ENCODE measurements at regions not wholly inside any gene's neighbourhood (a gene's known extent, or its start where the extent isn't known, plus 50 kb on each side); places are given as distances from the start of the nearest gene placed in this dataset.

DNA sequence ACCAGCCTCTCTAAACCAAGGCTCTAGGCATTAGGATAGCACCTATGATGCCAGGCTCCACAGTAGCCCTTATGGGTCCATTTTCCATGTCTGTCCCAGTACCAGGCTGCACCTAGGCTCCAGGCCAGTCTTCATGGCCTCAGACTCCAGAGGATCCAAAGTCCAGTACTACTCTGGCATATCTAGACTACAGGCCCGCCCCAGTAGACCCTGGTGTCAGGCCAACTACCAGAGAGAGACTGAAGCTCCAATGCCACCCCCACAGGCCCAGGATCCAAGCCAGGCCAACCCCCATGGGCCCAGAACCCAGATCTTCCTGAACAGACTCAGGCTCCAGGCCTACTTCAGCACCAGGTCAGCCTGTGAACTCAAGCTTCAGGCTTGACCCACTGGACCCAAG, 287.0 kb downstream of the KCNC2 start:
- Mint-ChIP-seq H3K4me3 (no peak overlapping the region), H3K9me3 (peaks cover 13 to 16% of the 10 kb centered on the region in 2 donors), H3K4me1 (no peaks in the 10 kb centered on the region), H3K27ac (no peak overlapping the region), H3K36me3 (no peaks in the 10 kb centered on the region), H3K27me3 (no peaks in the 10 kb centered on the region)
- no peak for ATAC-seq (replicated peaks)
- DNase-seq, result no peak

DNA sequence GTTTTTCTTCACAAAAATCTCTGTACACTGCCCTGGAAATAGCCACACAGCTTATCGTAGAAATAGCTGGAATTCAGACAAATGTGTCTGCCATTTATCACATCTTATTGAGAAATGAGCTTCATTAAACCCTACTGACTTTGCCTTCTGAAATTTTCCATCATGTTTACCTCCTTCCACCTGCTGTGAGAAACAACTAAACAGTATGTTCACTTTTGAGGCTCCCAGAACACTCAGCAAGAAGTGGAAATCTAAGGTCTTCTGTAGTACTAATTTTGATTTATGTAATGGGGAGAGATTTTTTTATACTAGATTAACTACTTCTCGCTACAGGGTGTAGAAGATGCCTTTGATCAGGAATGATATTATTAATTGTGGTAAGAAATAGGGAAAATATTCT, 268.0 kb downstream of the KCNC2 start:
- no peak overlapping the region for H3K4me3 Mint-ChIP-seq
- no peaks in the 10 kb centered on the region for H3K27me3 Mint-ChIP-seq
- H3K4me1 Mint-ChIP-seq, result no peaks in the 10 kb centered on the region
- ATAC-seq (replicated peaks), result no peak
- no peaks in the 10 kb centered on the region for H3K36me3 Mint-ChIP-seq
- no peak overlapping the region for H3K27ac Mint-ChIP-seq
- no peaks in the 10 kb centered on the region for H3K9me3 Mint-ChIP-seq
- no peak for DNase-seq

DNA sequence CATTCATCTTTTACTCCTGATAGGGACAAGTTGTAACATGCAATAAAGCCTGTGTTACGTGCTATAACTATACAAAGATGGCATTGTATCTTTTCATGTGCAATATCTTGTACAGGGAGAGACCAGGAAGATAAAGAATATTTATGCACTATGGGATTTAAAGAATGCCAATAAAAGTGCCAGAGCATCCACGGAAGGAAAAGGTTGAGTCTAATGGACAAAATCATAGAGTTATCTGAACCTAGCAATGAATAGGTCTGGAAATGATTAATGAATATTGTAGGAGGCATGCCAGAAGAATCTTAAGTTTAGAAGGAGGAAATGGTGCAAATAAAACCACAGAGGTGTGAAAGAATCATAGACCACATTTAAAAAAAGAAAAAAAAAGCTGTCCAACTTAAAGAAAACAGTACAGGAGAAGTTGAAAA, 263.9 kb downstream of the KCNC2 start:
- H3K4me1 Mint-ChIP-seq, result no peaks in the 10 kb centered on the region
- no peaks in the 10 kb centered on the region for H3K9me3 Mint-ChIP-seq
- no peaks in the 10 kb centered on the region for H3K36me3 Mint-ChIP-seq

DNA sequence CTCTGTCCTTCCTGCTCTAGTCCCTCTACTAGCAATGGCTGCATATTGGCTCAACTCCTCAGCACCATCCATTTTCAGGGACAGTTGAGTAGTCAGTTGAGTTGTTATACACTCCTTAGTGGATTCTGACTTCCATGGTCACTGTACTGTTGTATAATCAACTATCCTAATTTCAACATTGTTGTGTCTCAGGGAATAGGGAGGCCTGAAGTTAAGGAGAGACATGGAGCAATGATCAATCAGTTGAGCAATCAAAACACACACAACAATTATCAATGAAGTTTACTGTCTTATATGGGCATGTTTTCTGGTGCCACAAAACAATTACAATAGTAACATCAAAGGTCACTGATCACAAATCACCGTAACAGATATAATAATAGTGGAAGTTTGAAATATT, 255.9 kb downstream of the KCNC2 start:
- no peaks in the 10 kb centered on the region for H3K36me3 Mint-ChIP-seq
- no peak for ATAC-seq (replicated peaks)
- H3K27me3 Mint-ChIP-seq, result no peaks in the 10 kb centered on the region
- H3K27ac Mint-ChIP-seq, result no peak overlapping the region
- H3K9me3 Mint-ChIP-seq, result peaks cover 8 to 9% of the 10 kb centered on the region in 2 donors
- DNase-seq, result no peak
- no peaks in the 10 kb centered on the region for H3K4me1 Mint-ChIP-seq
- no peak overlapping the region for H3K4me3 Mint-ChIP-seq

More for the DNA sequence above, 263.9 kb downstream of the KCNC2 start:
- H3K4me3 Mint-ChIP-seq, result no peak overlapping the region
- no peak overlapping the region for H3K27ac Mint-ChIP-seq
- DNase-seq (no peak), ATAC-seq (replicated peaks) (no peak)
- H3K27me3 Mint-ChIP-seq, result no peaks in the 10 kb centered on the region

DNA sequence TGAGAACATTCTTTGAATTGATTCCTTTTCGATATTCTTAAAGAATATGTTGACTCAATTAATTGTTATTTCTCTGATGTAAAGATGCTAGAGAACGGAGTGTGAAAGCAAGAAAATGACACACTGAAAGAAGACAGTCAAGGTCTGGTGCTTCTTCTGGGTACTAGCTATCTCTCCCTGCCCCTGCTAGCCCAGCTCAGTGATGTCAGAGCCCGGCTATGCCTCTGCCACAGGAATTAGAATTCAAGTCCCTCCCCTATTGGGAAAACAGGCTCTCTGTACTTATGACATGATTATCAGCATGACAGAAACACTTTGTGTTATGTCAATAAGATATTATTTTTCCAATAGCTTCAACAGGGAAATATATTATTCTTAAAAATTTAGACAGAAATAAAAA, 252.4 kb downstream of the KCNC2 start:
- peaks cover 6 to 9% of the 10 kb centered on the region in 2 donors for H3K9me3 Mint-ChIP-seq
- no peaks in the 10 kb centered on the region for H3K36me3 Mint-ChIP-seq
- H3K4me1 Mint-ChIP-seq, result no peaks in the 10 kb centered on the region
- DNase-seq (no peak), ATAC-seq (replicated peaks) (no peak)
- no peaks in the 10 kb centered on the region for H3K27me3 Mint-ChIP-seq
- no peak overlapping the region for H3K4me3 Mint-ChIP-seq
- H3K27ac Mint-ChIP-seq, result no peak overlapping the region

DNA sequence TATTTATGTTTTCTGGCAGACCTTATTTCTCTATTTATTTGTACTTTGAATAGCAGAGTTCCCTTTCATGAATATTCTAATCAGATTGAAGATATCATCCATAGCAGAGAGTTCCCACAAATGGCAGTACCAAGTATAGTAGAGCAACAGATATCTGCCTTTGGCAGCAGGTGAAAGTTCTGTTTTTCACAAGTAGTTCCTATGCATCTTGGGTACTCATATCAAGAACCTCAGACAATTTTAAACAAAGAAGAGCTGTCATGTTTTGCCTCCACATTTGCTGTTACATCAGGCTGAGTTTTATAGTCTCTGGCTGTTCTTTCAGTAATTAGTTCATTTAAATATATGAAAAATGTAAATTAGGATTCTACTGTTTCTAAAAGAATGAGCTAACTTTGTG, 252.0 kb downstream of the KCNC2 start:
- H3K4me1 Mint-ChIP-seq, result no peaks in the 10 kb centered on the region

DNA sequence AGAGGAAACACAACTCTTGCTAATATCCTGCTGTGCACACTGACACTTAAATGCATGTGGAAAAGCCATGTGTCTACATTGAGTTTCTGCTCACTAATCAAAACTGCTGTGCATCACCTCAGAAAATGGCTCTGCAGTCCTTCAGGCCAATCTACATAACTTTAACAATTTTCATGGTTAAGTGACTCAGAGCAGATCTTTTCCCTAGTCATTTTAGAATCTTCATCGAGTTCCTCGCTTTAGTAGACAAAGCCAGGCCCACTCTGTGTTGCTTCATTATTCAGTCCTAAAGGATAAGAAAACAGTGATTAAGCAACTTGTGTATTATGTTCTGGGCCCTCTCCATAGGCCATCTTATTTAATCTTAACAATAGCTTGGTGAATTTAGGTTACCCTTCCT, 250.0 kb downstream of the KCNC2 start:
- no peak overlapping the region for H3K4me3 Mint-ChIP-seq
- no peak overlapping the region for H3K27ac Mint-ChIP-seq
- H3K27me3 Mint-ChIP-seq, result no peaks in the 10 kb centered on the region
- no peaks in the 10 kb centered on the region for H3K36me3 Mint-ChIP-seq
- ATAC-seq (replicated peaks) (no peak), DNase-seq (no peak)
- no peaks in the 10 kb centered on the region for H3K4me1 Mint-ChIP-seq
- H3K9me3 Mint-ChIP-seq, result peaks cover 6 to 9% of the 10 kb centered on the region in 2 donors

More for the DNA sequence above, 252.0 kb downstream of the KCNC2 start:
- Mint-ChIP-seq H3K36me3 (no peaks in the 10 kb centered on the region), H3K27ac (no peak overlapping the region), H3K27me3 (no peaks in the 10 kb centered on the region), H3K4me3 (no peak overlapping the region), H3K9me3 (peaks cover 6 to 9% of the 10 kb centered on the region in 2 donors)
- no peak for DNase-seq
- no peak for ATAC-seq (replicated peaks)

DNA sequence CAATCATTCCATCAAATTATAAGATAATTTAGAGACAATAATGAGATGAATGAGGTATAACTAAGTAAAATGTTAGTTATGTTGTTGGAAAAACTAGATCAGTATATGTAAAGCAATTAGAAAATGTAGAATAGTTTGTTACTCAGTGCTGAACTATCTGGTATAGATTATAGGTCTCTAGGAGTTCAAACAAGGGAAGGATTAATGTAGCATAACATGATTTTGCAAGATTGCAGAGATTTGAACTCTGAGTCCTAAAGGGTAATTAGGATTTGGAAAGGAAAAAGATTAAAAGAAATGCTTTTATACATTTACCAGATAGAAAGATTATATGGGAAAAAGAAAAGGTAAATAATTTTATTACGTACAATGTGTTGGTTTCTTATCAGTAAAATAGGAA, 246.3 kb downstream of the KCNC2 start:
- H3K27ac Mint-ChIP-seq, result no peak overlapping the region
- no peaks in the 10 kb centered on the region for H3K36me3 Mint-ChIP-seq
- ATAC-seq (replicated peaks) (no peak), DNase-seq (no peak)
- no peaks in the 10 kb centered on the region for H3K27me3 Mint-ChIP-seq
- H3K4me1 Mint-ChIP-seq, result no peaks in the 10 kb centered on the region
- peaks cover 0 to 2% of the 10 kb centered on the region in 2 donors for H3K9me3 Mint-ChIP-seq
- H3K4me3 Mint-ChIP-seq, result no peak overlapping the region

DNA sequence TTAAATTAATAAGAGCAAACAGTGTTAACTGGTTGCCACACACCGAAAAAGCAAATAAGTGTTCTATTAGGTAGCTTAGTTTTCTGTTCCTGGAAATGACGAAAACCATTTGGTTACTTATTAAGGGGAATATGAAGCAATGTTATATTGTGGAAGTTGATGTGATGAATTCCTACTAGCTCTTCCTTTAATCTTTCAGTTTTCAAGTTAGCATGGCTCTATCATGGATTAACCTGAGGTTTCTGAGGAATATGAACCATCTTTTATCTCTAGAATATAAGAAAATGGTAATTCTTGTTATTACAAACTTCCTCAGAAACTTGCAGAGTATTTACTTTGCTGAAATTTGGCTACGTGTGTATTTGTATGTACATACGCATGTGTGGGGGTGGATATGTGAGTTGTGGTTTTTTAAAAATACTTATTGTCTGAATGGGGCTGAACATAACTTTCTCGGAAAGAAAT, 245.7 kb downstream of the KCNC2 start:
- H3K4me1 Mint-ChIP-seq, result no peaks in the 10 kb centered on the region
- H3K9me3 Mint-ChIP-seq, result peaks cover 0 to 2% of the 10 kb centered on the region in 2 donors
- no peak for DNase-seq
- no peak overlapping the region for H3K27ac Mint-ChIP-seq
- H3K27me3 Mint-ChIP-seq, result no peaks in the 10 kb centered on the region
- no peak overlapping the region for H3K4me3 Mint-ChIP-seq
- no peaks in the 10 kb centered on the region for H3K36me3 Mint-ChIP-seq
- no peak for ATAC-seq (replicated peaks)

DNA sequence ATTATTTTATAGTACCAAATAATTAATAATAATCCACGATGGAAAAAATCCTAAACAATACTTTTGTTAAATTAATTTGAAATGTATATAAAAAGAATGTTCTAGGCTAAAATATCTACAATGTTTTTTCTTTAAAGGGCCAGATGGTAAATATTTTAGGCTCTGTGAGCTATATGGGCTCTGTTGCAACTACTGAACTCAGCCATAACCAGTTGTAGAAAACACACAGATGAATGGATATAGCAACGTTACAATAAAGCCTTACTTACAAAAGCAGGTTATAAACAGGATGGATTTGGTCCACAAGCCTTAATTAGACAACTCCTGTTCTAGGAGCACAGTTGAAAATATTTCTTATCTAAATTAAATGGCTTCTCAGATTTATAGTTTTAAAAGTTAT, 245.2 kb downstream of the KCNC2 start:
- H3K9me3 Mint-ChIP-seq, result peaks cover 0 to 2% of the 10 kb centered on the region in 2 donors

DNA sequence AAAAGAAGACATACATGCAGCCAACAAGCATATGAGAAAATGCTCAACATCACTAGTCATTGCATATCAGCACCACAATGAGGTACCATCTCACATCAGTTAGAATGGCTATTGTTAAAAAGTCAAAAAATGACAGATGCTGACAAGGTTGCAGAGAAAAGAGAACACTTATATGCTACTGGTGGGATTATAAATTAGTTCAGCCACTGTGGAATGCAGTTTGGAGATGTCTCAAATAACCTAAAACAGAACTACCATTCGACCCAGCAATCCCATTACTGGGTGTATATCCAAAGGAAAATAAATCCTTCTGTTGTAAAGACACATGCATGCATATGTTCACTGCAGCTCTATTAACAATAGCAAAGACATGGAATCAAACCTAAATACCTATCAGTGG, 238.4 kb downstream of the KCNC2 start:
- DNase-seq, result no peak
- Mint-ChIP-seq H3K36me3 (no peaks in the 10 kb centered on the region), H3K27ac (no peak overlapping the region), H3K9me3 (peaks cover 7% of the 10 kb centered on the region in 2 donors), H3K27me3 (no peaks in the 10 kb centered on the region), H3K4me3 (no peak overlapping the region), H3K4me1 (no peaks in the 10 kb centered on the region)
- no peak for ATAC-seq (replicated peaks)

More for the DNA sequence above, 245.2 kb downstream of the KCNC2 start:
- DNase-seq, result no peak
- H3K4me3 Mint-ChIP-seq, result no peak overlapping the region
- H3K27ac Mint-ChIP-seq, result no peak overlapping the region
- no peak for ATAC-seq (replicated peaks)
- no peaks in the 10 kb centered on the region for H3K4me1 Mint-ChIP-seq
- H3K27me3 Mint-ChIP-seq, result no peaks in the 10 kb centered on the region
- H3K36me3 Mint-ChIP-seq, result no peaks in the 10 kb centered on the region

DNA sequence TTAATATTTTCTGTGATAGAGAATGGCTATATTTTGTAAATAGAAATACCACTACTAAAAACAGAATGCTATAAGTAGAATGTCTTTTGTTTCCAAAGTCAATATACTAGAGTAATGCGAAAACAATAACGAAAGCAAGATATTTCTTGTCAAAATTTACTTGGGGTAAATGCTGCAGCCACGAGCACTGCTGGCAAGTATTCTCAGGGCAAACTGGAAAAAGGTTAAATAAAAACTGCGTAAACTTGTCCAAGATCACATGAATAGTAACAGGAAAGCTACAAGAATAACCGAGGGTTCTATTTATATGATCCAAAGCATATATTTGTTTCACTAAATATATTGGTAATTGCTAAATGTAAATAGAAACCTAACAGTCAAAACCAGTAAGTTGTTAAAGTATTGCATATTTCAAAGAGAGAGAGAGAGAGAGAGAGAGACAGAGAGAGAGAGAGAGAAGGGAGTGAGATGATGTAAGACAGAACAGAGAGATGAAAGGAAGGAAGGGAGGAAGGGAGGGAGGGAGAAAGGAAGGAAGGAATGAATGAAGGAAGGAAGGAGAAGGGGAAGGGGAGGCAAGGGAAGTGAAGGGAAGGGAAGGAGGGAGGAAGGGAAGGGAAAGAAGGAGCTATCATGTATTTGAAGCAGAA, 231.7 kb downstream of the KCNC2 start:
- no peak overlapping the region for H3K27ac Mint-ChIP-seq
- peaks cover 1 to 7% of the 10 kb centered on the region in 2 donors for H3K9me3 Mint-ChIP-seq

DNA sequence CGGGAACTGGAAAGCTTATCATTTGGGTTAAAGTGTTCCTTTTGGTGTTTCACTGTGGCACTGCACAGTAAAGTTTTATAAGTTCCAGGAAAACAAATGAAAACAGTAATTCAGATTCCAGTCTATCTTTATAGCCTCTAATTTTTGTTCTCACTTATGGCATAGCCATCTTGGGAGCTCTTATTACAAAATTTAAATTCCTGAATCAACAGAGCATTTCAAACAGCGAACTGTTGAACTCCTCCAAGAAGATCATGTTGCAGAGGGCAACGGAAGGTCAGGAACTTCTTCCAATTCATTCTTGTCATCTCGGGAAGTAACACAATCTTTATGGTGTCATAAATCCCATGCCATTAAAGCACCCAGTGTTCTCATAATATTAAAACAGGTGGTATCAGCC, 229.1 kb downstream of the KCNC2 start:
- Mint-ChIP-seq H3K4me1 (no peaks in the 10 kb centered on the region), H3K4me3 (no peak overlapping the region), H3K36me3 (no peaks in the 10 kb centered on the region)

More for the DNA sequence above, 231.7 kb downstream of the KCNC2 start:
- H3K4me1 Mint-ChIP-seq, result no peaks in the 10 kb centered on the region
- H3K27me3 Mint-ChIP-seq, result no peaks in the 10 kb centered on the region
- no peak overlapping the region for H3K4me3 Mint-ChIP-seq
- no peaks in the 10 kb centered on the region for H3K36me3 Mint-ChIP-seq
- DNase-seq (no peak), ATAC-seq (replicated peaks) (no peak)

DNA sequence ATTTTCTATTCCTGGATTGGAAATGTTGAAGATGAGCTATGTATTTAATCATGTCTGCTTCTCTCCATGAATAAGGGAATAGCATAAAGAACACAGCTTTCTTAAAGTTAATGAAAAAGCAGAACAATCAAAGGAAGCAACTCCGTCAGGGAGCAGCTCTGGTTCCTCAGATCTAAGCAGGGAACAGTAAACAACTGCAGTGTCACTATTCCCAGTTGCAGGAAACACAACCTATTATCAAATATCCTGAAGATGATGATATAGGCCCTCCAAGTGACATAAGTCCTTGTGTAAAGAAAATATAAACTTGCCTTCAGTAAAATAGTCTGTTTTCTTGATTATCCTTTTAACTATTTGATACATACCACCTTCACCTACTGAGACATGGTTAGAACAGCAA, 228.1 kb downstream of the KCNC2 start:
- H3K4me3 Mint-ChIP-seq, result no peak overlapping the region
- H3K4me1 Mint-ChIP-seq, result no peaks in the 10 kb centered on the region
- DNase-seq, result no peak
- ATAC-seq (replicated peaks), result no peak
- no peaks in the 10 kb centered on the region for H3K9me3 Mint-ChIP-seq
- H3K27me3 Mint-ChIP-seq, result no peaks in the 10 kb centered on the region
- H3K27ac Mint-ChIP-seq, result no peak overlapping the region
- no peaks in the 10 kb centered on the region for H3K36me3 Mint-ChIP-seq

More for the DNA sequence above, 229.1 kb downstream of the KCNC2 start:
- DNase-seq (no peak), ATAC-seq (replicated peaks) (no peak)
- Mint-ChIP-seq H3K27ac (no peak overlapping the region), H3K27me3 (no peaks in the 10 kb centered on the region), H3K9me3 (peaks cover 1 to 5% of the 10 kb centered on the region in 2 donors)

DNA sequence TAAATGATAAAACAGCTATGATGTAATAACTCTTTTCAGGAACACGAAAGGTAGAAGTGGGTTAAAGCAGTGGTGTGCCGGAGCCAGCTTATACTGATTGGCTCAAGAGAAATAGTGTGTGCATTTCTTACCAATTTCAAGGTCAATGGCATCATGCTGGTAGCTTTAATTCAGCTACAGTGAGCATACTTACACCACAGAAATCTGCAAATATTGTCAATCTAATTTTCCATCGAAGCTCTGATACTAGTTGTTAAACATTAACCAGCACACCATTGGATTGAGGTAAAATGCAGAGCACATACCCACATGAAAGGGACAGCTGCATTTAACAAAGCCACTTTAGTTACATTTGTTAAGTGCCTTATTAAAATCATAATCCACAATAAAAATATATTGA, 225.7 kb downstream of the KCNC2 start:
- no peak overlapping the region for H3K27ac Mint-ChIP-seq
- no peaks in the 10 kb centered on the region for H3K36me3 Mint-ChIP-seq
- no peaks in the 10 kb centered on the region for H3K27me3 Mint-ChIP-seq
- no peaks in the 10 kb centered on the region for H3K4me1 Mint-ChIP-seq
- ATAC-seq (replicated peaks) (no peak), DNase-seq (no peak)
- H3K9me3 Mint-ChIP-seq, result no peaks in the 10 kb centered on the region
- H3K4me3 Mint-ChIP-seq, result no peak overlapping the region
